ENCODE measurements at regions not wholly inside any gene's neighbourhood (a gene's known extent, or its start where the extent isn't known, plus 50 kb on each side); places are given as distances from the start of the nearest gene placed in this dataset.

- TF ChIP-seq CTCF (IDR thresholded peaks at IDR 0.05) (no peak), ZFX (IDR thresholded peaks at IDR 0.05; ENCODE audit: borderline replicate concordance) (no peak)
Measured at GRCh38 chr10:83754857-83755256, 384.5 kb upstream of the GHITM start.
